ENCODE measurements at regions not wholly inside any gene's neighbourhood (a gene's known extent, or its start where the extent isn't known, plus 50 kb on each side); places are given as distances from the start of the nearest gene placed in this dataset.

DNA sequence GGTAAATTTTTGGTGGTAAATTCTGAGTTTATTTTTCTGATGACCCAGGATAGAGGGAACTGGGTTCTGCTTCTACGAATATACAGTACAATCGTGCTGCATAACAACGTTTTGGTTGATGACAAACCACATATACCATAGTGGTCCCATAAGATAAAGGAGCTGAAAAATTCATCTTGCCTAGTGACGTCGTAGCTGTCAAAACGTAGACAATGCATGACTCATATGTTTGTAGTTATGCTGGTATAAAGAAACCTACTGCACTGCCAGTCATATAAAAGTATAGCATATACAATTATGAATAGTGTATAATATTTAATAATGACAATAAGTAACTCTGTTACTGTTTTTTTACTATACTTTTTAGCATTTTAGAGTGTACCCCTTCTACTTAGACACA, 244.0 kb downstream of the GAS1 start:
- TF ChIP-seq BACH2 (CRISPR knock-in tag; IDR thresholded peaks at IDR 0.05; ENCODE audit: borderline replicate concordance) (no peak), GLIS3 (CRISPR knock-in tag; IDR thresholded peaks at IDR 0.05) (no peak), TOX (CRISPR knock-in tag; IDR thresholded peaks at IDR 0.05; ENCODE audit: borderline replicate concordance) (no peak), ZNF8 (CRISPR knock-in tag; IDR thresholded peaks at IDR 0.05) (no peak), ZC3H10 (CRISPR knock-in tag; IDR thresholded peaks at IDR 0.05) (no peak), RARB (CRISPR knock-in tag; IDR thresholded peaks at IDR 0.05) (no peak), ISL1 (CRISPR knock-in tag; IDR thresholded peaks at IDR 0.05) (no peak), ESRRG (CRISPR knock-in tag; IDR thresholded peaks at IDR 0.05) (no peak), ZFP30 (CRISPR knock-in tag; IDR thresholded peaks at IDR 0.05) (no peak), PPARA (CRISPR knock-in tag; IDR thresholded peaks at IDR 0.05; ENCODE audit: borderline replicate concordance) (no peak), ZFP3 (CRISPR knock-in tag; IDR thresholded peaks at IDR 0.05) (no peak), ARNTL (CRISPR knock-in tag; IDR thresholded peaks at IDR 0.05; ENCODE audit: borderline replicate concordance, low read depth) (no peak), TCF4 (CRISPR knock-in tag; IDR thresholded peaks at IDR 0.05; ENCODE audit: borderline replicate concordance) (no peak), OSR1 (CRISPR knock-in tag; IDR thresholded peaks at IDR 0.05) (no peak)
- TF ChIP-seq, protein P1, sequence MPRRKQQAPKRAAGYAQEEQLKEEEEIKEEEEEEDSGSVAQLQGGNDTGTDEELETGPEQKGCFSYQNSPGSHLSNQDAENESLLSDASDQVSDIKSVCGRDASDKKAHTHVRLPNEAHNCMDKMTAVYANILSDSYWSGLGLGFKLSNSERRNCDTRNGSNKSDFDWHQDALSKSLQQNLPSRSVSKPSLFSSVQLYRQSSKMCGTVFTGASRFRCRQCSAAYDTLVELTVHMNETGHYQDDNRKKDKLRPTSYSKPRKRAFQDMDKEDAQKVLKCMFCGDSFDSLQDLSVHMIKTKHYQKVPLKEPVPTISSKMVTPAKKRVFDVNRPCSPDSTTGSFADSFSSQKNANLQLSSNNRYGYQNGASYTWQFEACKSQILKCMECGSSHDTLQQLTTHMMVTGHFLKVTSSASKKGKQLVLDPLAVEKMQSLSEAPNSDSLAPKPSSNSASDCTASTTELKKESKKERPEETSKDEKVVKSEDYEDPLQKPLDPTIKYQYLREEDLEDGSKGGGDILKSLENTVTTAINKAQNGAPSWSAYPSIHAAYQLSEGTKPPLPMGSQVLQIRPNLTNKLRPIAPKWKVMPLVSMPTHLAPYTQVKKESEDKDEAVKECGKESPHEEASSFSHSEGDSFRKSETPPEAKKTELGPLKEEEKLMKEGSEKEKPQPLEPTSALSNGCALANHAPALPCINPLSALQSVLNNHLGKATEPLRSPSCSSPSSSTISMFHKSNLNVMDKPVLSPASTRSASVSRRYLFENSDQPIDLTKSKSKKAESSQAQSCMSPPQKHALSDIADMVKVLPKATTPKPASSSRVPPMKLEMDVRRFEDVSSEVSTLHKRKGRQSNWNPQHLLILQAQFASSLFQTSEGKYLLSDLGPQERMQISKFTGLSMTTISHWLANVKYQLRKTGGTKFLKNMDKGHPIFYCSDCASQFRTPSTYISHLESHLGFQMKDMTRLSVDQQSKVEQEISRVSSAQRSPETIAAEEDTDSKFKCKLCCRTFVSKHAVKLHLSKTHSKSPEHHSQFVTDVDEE (CRISPR knock-in tag; IDR thresholded peaks at IDR 0.05), result no peak
- TF ChIP-seq, protein P2, sequence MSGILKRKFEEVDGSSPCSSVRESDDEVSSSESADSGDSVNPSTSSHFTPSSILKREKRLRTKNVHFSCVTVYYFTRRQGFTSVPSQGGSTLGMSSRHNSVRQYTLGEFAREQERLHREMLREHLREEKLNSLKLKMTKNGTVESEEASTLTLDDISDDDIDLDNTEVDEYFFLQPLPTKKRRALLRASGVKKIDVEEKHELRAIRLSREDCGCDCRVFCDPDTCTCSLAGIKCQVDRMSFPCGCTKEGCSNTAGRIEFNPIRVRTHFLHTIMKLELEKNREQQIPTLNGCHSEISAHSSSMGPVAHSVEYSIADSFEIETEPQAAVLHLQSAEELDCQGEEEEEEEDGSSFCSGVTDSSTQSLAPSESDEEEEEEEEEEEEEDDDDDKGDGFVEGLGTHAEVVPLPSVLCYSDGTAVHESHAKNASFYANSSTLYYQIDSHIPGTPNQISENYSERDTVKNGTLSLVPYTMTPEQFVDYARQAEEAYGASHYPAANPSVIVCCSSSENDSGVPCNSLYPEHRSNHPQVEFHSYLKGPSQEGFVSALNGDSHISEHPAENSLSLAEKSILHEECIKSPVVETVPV (CRISPR knock-in tag; IDR thresholded peaks at IDR 0.05), result no peak
- TF ChIP-seq, protein P3, sequence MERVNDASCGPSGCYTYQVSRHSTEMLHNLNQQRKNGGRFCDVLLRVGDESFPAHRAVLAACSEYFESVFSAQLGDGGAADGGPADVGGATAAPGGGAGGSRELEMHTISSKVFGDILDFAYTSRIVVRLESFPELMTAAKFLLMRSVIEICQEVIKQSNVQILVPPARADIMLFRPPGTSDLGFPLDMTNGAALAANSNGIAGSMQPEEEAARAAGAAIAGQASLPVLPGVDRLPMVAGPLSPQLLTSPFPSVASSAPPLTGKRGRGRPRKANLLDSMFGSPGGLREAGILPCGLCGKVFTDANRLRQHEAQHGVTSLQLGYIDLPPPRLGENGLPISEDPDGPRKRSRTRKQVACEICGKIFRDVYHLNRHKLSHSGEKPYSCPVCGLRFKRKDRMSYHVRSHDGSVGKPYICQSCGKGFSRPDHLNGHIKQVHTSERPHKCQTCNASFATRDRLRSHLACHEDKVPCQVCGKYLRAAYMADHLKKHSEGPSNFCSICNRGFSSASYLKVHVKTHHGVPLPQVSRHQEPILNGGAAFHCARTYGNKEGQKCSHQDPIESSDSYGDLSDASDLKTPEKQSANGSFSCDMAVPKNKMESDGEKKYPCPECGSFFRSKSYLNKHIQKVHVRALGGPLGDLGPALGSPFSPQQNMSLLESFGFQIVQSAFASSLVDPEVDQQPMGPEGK (CRISPR knock-in tag; IDR thresholded peaks at IDR 0.05; ENCODE audit: borderline replicate concordance), result no peak
- TF ChIP-seq, protein P4, sequence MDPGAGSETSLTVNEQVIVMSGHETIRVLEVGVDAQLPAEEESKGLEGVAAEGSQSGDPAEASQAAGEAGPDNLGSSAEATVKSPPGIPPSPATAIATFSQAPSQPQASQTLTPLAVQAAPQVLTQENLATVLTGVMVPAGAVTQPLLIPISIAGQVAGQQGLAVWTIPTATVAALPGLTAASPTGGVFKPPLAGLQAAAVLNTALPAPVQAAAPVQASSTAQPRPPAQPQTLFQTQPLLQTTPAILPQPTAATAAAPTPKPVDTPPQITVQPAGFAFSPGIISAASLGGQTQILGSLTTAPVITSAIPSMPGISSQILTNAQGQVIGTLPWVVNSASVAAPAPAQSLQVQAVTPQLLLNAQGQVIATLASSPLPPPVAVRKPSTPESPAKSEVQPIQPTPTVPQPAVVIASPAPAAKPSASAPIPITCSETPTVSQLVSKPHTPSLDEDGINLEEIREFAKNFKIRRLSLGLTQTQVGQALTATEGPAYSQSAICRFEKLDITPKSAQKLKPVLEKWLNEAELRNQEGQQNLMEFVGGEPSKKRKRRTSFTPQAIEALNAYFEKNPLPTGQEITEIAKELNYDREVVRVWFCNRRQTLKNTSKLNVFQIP (CRISPR knock-in tag; IDR thresholded peaks at IDR 0.05; ENCODE audit: borderline replicate concordance, low read depth), result no peak
- ATAC-seq, result peak; percentile 22; the same call in 1 of the 3 replicates

DNA sequence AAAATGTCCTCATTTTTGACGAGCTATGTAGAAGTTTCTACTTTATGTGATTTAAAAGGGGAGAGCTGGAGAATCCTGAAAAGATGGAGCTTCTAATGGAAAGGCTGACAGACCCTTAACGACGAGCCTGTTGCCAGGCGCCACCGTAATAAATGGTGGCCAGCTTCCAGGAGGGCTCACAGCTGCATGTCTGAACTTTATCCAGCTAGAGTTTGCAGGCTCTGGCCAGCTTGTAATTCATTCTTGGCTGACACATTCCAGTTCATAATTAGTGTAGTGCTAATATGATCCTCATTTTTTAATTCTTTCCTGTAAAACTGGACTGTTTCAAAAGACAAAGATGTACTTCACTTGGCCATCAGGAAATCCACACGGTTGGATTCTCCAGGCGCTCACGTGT, 246.7 kb downstream of the GAS1 start:
- ATAC-seq, result peak; percentile 73
- TF ChIP-seq ZFP3 (CRISPR knock-in tag; IDR thresholded peaks at IDR 0.05) (no peak), ZC3H10 (CRISPR knock-in tag; IDR thresholded peaks at IDR 0.05) (no peak), RARB (CRISPR knock-in tag; IDR thresholded peaks at IDR 0.05) (no peak), TOX (CRISPR knock-in tag; IDR thresholded peaks at IDR 0.05; ENCODE audit: borderline replicate concordance) (no peak), ARNTL (CRISPR knock-in tag; IDR thresholded peaks at IDR 0.05; ENCODE audit: borderline replicate concordance, low read depth) (no peak), ZFP30 (CRISPR knock-in tag; IDR thresholded peaks at IDR 0.05) (no peak), GLIS3 (CRISPR knock-in tag; IDR thresholded peaks at IDR 0.05) (no peak), SNAI2 (CRISPR knock-in tag; IDR thresholded peaks at IDR 0.05) (no peak), ESRRG (CRISPR knock-in tag; IDR thresholded peaks at IDR 0.05) (no peak), PPARA (CRISPR knock-in tag; IDR thresholded peaks at IDR 0.05; ENCODE audit: borderline replicate concordance) (no peak), CSDC2 (CRISPR knock-in tag; IDR thresholded peaks at IDR 0.05) (no peak)
- TF ChIP-seq, protein P5, sequence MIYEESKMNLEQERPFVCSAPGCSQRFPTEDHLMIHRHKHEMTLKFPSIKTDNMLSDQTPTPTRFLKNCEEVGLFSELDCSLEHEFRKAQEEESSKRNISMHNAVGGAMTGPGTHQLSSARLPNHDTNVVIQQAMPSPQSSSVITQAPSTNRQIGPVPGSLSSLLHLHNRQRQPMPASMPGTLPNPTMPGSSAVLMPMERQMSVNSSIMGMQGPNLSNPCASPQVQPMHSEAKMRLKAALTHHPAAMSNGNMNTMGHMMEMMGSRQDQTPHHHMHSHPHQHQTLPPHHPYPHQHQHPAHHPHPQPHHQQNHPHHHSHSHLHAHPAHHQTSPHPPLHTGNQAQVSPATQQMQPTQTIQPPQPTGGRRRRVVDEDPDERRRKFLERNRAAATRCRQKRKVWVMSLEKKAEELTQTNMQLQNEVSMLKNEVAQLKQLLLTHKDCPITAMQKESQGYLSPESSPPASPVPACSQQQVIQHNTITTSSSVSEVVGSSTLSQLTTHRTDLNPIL (CRISPR knock-in tag; IDR thresholded peaks at IDR 0.05; ENCODE audit: low read depth), result no peak
- TF ChIP-seq, protein P4 (CRISPR knock-in tag; IDR thresholded peaks at IDR 0.05; ENCODE audit: borderline replicate concordance, low read depth), result no peak
